ENCODE measurements at regions not wholly inside any gene's neighbourhood (a gene's known extent, or its start where the extent isn't known, plus 50 kb on each side); places are given as distances from the start of the nearest gene placed in this dataset.

- H4K20me1 ChIP-seq (replicated peaks; ENCODE audit: control insufficient read depth, insufficient read depth, low read length), result no peaks in the 10 kb centered on the region
- WGBS (ENCODE audit: insufficient coverage, low coverage, missing lambda C conversion rate), result 85% methylated on average over 11 of the region's 11 CpGs
- POLR2A ChIA-PET, result interaction anchor here (0.6 kb wide), 1 partner anchor 252 kb away, joined by 3 read pairs; no protein-coding TSS in a partner anchor
- no peak overlapping the region for H3K9ac ChIP-seq (ENCODE audit: insufficient read depth in 1 of 2, low read depth in 2 of 2, low read length in 2 of 2)
- no peak for DNase-seq (ENCODE audit: extremely low read depth in 1 of 4, low spot score in 3 of 4)
- in situ Hi-C loops (cut with MboI) (no loop called here), intact Hi-C loops (cut with micrococcal nuclease) (no loop called here)
- no peaks in the 10 kb centered on the region for H3K79me2 ChIP-seq (ENCODE audit: control insufficient read depth, insufficient read depth, low read length)
- no peak overlapping the region for H3K4me3 ChIP-seq
- FAIRE-seq, result no peak
- H3K4me2 ChIP-seq (ENCODE audit: insufficient read depth, low read length), result no peak overlapping the region; the same call in 1 of the 2 replicates
- peak overlapping the region; percentile 86 for H2AFZ ChIP-seq (ENCODE audit: low read depth, low read length)
- no peaks in the 10 kb centered on the region for H3K27me3 ChIP-seq (ENCODE audit: control insufficient read depth in 2 of 2, insufficient read depth in 2 of 2, low read length in 2 of 2)
- no peaks in the 10 kb centered on the region for H3K9me1 ChIP-seq (ENCODE audit: control insufficient read depth, insufficient read depth, low read length)
- H3K9me3 ChIP-seq (replicated peaks; ENCODE audit: control insufficient read depth, insufficient read depth, low read depth, low read length), result no peaks in the 10 kb centered on the region
- H3K36me3 ChIP-seq (ENCODE audit: control insufficient read depth, insufficient read depth, low read length), result no peaks in the 10 kb centered on the region
- H3K27ac ChIP-seq (ENCODE audit: extremely low read depth, low read depth, low read length), result no peak overlapping the region
- peaks cover 9 to 19% of the 10 kb centered on the region in 2 experiments for H3K4me1 ChIP-seq (replicated peaks in 1 of 2; ENCODE audit: control insufficient read depth in 2 of 2, insufficient read depth in 2 of 2, low read length in 2 of 2)
- ATAC-seq, result no peak
- CTCF ChIA-PET (ENCODE audit: low intra/inter-chr PET ratio), result no interaction called here
- BruUV-seq (replicated peaks), result no TSS peak
- TF ChIP-seq ZNF280B (CRISPR knock-in tag; IDR thresholded peaks at IDR 0.05), result no peak
- TF ChIP-seq ZNF311 (CRISPR knock-in tag; IDR thresholded peaks at IDR 0.05), result 0 out of 2 replicates have a peak, but pooled peaks have one; percentile 30
- peak; percentile 72; the same call in 1 of the 2 replicates for TF ChIP-seq ZNF592 (IDR thresholded peaks at IDR 0.05)
- no peak for TF ChIP-seq SFPQ (IDR thresholded peaks at IDR 0.05; ENCODE audit: low read depth, low read length)
Observed at GRCh38 chr4:182973941-182974340, 56.8 kb upstream of the DCTD start.

Measured in K562 (cell line).